Germinal center (tissue), 1 donor: ENCODE measurements at regions not wholly inside any gene's neighbourhood (a gene's known extent, or its start where the extent isn't known, plus 50 kb on each side); places are given as distances from the start of the nearest gene placed in this dataset.

ENCODE experiments used
- DNase-seq: peaks from one replicate; pipeline ENCODE4 v3.0.0; 2012; ENCODE audit warnings: mixed read lengths, low spot score

DNA sequence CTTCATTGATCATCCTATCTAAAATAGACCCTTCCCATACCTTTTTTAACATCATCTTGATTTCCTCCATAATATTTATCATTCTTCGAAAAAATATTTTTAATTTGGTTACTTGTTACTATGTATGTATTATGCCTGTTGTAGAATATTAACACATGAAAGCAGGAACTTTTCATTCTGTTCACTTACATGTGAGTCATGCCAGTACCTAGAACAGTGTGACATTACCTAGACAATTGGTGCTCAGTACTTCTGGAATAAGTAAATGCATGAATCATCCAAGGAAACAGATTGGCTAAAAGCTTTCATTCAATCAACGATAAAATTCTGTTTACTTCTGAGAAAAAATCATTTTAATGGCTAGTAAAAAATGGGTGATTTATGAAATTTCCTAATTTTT, 76.4 kb downstream of the CXXC4 start:
- DNase-seq = no peak

DNA sequence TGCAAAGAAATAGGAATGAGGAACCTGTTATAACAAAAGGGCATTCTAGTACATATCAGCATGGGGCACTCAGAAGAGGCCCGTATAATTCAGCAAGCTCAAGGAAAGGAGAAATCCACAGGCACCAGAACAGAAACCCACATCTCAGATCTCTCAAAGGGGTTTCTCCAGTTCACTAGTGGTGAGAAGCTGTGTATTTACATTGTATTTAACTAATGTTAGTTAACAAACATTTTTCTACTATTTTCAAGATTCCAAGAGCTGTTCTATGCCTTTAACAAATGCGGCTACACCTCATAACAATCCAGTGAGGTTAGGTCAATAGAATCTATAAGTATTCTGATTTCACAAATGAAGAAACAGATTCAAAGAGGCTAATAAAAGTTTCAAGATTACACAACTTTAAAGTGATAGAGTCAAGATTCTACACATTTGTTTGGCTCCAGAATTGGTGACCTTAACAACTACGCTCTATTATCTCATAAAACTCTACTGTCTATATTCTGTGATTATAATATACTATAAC, 77.3 kb downstream of the CXXC4 start:
- DNase-seq = no peak

DNA sequence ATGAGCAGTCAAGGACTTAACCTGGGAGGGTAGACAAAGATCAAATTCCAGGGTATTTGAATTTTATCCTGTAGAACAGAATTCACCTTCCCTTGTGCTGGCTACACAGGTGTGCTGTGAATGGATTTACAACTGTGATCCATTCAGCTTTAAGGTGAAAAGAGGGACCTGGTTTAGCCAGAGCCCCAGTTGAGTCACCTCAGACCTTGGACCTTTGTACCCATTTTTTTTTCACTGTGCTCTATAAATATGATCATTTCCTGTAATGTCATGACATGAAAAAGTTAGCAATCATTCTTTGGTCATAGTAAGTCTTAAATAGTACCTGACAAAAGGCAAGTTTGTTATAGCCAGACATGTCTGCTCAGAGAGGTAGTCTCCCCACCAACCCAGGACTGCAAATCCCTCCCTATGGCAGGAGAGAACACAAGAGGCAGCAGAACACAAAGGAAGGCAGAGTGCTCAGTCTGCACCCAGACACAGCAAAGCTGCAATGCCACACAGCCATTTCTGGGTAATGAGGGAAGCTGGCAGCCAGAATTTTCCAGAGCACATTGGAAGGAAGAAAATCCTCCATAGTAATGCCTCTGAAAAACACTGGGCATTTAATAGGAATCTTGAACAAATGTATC, 77.9 kb downstream of the CXXC4 start:
- no peak for DNase-seq

DNA sequence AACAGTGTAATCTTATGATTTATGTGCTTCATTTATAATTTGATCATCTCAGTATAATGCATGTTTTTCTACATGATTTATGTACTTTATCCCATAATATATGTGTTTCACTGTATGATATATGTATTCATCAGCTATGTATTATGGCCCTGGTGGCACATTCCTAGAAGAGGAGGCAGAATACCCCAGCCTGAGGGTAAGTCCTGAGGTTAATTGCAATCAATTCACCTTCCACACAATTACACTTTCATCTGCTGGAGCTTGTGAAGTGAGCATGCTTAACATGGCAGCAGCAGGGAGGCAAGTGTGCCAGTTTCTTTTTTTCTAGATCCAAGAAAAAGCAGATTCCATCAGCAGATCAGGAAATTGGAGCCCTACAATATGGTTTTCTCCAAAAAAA, 81.2 kb downstream of the CXXC4 start:
- no peak for DNase-seq

DNA sequence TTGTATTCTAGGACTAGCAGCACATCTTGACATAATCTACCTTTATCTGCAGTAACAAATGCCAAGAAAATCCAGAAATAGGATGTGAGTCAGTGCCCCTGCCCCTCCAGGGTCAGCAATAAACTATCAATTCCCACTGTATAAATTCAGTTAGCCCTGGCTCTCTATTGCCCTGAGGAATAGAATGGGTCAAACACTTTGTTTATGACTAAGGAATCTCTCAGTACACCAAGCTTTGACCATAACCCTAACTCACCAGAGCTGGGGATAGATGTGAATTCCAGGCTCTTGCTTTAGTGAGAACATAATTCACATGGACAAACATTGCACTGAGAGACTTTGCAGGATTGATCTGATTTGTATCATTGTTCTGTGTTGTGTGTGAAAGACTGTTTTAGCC, 82.3 kb downstream of the CXXC4 start:
- DNase-seq = no peak

DNA sequence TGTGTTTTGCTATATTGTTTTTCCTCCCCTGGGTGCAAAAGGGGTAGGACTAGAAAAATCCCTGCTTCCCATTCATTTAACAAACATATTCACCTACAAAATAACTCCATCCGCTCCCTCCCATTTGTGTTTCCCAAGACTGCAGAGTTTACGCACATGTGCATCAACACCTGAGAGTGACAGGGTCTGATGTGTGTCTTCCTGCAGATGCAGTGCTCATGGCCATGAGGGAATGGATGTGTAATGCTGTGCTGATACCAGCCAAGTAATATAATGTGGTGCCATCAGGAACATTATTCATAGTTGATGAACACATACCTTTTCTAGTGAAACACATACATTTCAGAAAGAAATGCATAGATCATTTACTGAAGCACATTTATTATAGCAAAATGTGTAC, 83.2 kb downstream of the CXXC4 start:
- no peak for DNase-seq

DNA sequence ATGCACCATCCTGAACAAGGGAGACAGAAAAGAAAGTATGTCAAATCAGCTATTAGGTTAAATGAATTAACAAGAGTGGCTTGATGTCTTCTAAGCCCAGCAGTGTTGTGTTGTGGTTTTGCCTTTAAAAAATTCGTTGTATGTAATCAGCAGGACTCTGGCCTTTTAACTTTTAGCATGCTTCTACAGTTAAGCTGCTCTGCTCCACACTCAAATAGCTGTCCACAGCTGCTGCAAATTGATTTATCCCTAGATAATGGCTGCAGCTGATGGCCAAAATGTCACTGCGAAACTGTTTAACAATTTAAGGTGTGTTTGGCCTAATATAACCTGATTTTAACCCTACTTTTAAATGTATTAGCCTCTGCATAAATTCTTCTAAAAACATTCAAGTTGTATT, 85.8 kb downstream of the CXXC4 start:
- no peak for DNase-seq

DNA sequence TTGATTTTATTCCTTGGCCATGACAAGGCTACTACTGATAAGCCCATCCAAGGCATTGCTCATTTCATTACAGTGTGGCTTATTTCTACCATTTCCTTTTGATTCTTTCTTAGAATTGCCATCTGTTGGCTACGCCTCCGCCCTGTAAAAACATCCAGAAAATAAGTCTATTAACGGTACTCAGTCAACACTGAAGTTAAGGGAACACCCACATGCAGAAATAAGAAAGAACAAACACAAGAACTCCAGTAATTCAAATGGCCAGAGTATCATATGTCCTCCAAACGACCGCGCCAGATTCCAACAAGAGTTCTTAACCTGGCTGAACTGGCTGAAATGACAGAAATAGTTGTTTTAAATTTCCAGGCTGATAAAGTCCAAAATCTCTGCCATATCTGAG, 90.3 kb downstream of the CXXC4 start:
- no peak for DNase-seq

DNA sequence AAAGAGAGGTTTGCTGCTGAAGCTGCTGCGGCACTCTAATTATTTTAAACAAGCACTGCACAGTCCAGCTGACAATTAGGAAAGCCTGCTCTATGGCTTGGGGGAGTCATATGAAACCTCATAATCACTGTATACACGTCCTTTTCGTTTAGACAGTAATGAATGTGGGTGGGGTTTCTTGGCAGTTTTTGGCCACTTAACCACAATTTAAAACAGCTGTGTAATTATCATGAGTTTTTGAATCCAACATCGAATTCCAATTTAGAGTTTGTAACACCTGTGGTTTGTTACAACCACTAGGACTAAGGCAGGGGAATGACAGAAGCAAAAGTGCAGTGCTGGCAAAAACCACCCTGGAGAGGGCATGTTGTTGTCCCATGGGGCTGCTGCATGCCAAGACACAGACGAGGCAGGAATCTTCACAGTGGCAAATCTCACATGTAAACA, 99.5 kb downstream of the CXXC4 start:
- DNase-seq = no peak

DNA sequence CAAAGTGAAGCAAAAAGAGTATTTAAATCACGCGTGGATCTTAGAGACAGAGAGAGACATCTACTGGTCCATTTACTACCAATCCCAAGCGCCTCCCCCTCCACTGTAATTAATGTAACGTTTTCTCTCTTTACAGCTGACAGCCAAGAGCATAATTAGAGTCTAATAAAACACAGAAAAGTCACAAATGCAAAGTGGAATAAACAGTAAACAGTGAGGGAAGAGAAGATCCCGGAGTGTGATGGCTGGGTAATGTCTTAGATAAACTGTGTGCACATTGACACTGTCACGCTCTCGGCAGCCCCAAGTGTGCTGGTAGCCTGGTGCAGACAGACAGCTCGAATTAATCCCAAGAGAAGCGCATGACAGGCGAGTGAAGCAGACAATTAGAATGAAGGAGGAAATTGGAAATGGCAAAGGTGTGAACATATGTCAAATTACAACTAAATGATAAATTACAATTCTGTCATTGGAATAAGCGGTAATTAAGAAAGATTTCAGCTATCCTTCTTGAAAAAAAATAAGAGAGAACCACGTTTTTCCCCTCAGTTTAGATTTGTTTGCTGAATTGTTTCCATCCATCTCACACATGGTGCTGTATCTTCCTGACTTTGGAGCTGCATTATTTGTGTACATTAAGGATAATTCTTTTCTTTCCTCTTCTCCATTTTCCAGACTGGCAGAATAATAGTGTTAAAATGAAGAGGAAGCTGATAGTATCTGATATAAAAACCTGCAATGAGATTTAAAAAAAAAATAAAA, 100.1 kb downstream of the CXXC4 start:
- DNase-seq = no peak

DNA sequence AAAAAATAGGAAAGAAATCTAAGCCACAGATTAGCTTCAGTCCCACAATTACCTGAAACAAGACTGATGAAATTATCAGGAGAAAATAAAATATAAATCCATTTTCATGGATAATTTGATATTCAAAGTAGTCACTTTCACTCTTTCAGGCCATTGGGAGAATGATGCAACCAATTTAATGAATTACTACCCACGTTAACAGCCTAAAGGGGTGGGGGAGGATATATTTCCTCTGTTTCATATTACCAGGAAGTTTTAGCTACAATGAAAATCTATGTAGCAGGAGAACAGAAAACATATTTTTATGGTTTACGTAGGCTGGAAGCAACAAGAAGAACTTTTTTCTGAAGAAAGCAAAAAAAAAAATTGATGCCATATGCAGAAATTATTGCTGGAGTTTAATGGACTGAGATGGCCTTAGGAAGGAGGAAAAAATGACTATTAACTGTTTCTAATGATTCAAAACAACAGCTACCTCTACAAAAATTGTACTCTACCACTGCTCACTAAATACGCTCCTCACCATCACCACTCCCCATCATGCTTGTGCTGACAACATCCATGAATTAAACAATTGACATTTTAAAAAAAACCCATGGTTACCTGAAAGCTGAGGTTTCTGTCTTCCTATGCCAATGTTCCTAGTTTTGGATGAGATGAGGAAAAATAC, 100.9 kb downstream of the CXXC4 start:
- no peak for DNase-seq

DNA sequence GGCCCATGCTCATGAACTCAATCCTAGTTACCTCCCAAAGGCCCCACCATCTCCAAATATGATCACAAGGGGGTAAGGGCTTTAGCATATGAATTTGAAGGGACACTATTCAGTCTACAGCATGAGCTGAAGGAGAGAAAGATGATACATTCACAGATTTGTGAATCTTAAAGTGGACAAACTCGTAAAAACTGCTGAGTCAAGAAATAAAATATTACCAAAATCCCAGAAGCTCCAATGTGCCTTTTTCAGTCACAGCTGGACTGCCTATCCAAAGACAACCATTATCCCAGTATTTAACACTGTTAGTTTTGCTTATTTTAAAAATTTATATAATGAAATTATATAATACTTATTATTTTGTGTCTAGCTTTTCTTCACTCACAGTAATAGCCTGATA, 109.0 kb downstream of the CXXC4 start:
- DNase-seq = no peak

DNA sequence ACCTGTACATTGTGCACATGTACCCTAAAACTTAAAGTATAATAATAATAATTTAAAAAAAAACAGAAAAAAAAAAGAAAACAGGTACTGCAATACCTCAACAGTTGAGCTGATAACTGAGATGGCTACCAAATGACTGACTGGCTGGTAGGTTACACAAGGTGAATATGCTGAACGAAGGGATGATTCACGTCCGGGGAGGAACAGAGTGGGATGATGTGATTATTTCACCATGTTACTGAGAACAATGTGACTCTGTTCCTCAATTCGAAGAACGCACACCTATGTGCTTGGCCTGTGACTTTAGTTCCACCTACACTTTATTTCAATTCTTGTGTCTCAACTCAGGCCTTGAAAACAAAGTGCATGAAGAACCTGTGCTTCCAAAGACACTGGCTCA, 111.7 kb downstream of the CXXC4 start:
- DNase-seq = no peak

DNA sequence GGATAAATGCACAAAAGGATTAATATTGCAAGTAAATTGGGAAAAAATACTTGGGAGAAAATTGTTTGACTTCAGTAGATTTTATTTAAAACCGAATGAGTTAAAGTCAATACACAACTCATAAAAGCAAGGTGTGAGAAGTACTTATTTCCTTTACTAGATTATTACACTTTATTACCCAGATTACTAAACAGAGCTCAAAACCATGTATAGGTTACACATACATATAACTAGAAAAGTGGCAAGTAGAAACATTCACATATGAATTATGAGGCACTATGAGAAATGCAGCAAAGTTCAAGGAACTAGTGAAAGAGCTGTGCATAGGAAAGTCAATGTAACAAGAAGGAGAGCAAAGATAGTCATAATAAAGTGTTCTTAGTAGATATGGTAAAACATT, 113.0 kb downstream of the CXXC4 start:
- no peak for DNase-seq

DNA sequence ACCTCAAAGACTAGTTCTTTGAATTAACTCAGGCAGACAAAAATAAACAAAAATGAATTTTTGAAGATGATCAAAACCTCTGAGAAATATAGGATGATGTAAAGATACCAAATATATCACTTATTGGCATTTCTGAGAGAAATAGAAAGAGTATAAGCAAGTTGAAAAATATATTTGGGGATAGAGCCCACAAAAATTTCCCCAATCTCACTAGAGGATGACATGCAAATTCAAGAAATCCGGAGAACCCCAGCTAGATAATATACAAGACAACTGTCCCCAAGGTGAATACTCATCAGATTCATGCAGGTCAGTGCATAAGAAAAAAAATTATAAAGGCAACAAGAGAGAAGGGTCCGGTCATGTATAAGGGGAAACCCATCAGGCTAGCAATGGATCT, 129.1 kb downstream of the CXXC4 start:
- no peak for DNase-seq

DNA sequence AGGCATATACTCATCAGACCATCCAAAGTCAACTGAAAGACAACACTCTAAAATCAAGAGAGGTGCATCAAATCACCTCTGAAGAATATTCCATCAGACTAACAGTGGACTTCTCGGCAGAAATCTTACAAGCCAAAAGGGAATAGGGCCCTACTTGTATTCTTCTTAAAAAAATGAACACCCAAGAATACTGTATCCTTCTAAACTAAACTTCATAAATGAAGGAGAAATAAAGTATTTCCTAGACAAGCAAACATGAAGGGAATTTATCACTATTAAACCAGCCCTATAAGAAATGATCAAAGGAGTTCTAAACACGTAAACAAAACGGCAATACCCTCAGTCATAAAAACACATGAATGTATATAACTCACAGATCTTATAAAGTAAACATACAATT, 141.2 kb downstream of the CXXC4 start:
- DNase-seq = no peak

DNA sequence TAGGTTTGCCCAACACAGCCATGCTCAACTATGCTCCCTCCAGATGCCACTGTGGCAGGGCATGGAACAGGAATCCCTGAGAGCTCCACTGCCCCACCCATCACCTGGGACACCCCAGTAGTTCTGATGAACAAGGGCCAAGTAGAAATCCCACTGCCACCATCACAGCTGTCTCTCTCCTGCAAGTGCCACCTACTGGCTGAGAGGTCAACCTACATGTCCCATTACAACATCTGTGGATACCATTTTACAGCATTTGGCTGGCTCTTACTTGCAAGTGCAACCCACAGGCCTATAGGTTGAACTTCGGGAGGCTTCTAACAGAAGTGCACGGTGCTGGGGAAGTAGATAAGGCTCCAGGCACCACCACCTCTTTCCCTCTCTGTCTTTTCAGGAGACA, 142.5 kb downstream of the CXXC4 start:
- DNase-seq = no peak

DNA sequence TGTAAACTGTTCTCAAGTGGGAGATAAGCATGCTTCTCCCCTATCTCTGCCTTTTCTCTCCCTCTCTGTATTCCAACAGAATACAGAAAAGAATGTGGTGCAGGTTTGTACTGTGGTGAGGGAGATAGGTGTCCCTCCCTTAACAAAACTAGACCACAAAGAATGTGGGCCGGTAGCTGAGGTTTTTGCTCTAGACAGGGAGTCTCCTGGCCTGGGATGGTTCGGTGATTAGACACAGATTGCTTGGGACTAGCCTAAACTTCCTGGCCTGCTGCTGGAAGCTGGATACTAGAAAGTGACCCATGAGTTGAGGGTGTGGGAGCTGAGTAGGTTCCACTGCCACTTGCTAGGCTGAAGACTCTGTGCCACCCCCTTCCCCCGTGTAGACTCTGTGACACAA, 143.0 kb downstream of the CXXC4 start:
- DNase-seq = no peak

DNA sequence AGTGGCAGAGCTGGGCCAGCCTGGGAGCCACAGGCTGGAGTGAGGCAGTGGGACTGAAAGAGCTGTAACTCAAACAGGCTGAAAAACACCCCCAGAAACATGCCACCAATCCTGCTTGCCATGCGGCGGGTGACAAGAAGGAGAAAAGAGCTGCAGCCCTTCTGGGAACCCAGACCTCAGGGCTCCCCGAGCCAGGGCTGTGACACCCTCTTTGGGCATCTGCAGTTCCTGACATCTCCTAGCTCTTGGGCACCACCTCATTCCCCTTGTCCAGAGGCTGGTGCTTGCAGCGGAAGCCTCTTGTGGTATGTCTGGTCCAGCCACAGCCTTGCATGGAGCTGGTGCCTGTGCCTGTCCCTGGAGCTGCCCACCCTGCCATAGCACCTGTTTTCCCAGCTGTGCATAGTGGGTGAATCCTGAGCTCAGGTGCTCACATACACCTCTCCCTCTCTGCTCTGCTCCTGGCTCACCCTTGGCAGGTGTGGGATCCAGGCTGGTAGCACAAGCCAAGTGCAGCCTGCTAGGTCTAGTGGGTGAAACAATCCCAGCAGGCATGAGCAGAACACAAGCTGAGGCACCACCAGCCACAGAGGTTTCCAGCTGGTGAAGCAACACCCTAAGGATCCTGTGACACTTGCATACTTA, 149.0 kb downstream of the CXXC4 start:
- no peak for DNase-seq

DNA sequence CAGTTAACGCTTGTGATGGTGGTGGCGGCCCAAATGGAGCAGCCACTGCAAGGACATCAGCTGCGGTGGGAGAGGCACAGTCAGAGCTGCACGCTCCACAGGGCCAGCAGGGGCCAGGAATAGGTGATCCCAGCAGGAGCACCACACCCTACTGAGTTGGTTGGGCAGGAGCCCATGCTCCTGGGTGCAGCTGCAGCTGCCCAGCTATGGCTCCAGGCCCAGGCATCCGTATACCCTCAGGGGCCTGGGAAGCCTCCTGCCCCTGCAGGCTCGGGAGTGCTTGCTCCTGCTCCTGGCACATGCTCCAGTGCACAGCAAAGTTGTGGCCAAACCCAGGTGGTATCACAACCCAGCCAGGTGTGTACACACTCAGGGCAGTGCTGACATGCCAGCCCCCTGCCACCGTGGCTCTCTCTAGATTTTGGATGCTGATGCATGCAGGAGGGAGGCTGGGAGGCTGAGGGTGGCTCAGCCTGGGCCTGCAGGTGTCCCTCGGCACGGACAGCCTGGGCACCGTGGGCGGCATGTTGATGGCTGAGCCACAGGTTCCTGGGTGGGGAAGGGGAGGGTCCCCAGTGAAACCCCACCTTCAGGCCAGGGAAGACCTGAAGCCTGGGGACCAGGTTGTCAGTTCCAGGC, 150.2 kb downstream of the CXXC4 start:
- no peak for DNase-seq

DNA sequence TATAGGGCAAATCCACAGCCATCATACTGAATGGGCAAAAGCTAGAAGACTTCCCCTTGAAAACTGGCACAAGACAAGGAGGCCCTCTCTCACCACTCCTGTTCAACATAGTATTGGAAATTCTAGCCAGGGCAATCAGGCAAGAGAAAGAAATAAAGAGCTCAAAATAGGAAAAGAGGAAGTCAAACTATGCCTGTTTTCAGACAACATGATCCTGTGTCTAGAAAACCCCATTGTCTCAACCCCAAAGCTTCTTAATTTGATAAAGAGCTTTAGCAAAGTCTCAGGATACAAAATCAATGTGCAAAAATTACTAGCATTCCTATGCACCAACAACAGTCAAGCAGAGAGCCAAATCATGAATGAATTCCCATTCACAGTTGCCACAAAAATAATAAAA, 160.3 kb downstream of the CXXC4 start:
- no peak for DNase-seq
